ENCODE measurements at regions not wholly inside any gene's neighbourhood (a gene's known extent, or its start where the extent isn't known, plus 50 kb on each side); places are given as distances from the start of the nearest gene placed in this dataset.

DNA sequence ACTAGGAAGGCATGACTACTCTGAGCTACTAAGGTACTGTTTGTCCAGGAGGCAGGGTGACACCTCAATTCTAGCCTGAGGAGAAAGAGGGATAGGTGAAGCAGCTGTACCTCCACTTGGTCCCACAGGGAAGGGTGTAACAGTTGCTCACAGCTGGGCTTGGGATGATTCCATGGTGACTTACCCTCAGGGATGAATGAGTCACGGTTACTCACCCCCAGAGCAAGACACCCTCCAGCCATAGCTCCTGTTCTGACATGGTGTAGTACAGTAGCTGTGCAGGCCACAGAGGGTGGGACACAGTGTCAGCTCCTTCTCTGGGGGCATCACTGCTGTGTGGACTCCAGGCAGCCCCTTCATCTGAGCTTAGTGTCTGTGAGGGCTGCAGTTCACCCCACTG is 868.6 kb upstream of the SEMA6D start:
- no peak for DNase-seq (ENCODE audit: low spot score)

GRCh38 chr15:46853600-46853999 is 863.7 kb upstream of the SEMA6D start:
- no peak for DNase-seq (ENCODE audit: low spot score)

- no peak for DNase-seq (ENCODE audit: low spot score)
These were observed 862.7 kb upstream of the SEMA6D start for GRCh38 chr15:46854564-46854963.

GRCh38 chr15:46855388-46855787 is 861.9 kb upstream of the SEMA6D start:
- no peak for DNase-seq (ENCODE audit: low spot score)

DNA sequence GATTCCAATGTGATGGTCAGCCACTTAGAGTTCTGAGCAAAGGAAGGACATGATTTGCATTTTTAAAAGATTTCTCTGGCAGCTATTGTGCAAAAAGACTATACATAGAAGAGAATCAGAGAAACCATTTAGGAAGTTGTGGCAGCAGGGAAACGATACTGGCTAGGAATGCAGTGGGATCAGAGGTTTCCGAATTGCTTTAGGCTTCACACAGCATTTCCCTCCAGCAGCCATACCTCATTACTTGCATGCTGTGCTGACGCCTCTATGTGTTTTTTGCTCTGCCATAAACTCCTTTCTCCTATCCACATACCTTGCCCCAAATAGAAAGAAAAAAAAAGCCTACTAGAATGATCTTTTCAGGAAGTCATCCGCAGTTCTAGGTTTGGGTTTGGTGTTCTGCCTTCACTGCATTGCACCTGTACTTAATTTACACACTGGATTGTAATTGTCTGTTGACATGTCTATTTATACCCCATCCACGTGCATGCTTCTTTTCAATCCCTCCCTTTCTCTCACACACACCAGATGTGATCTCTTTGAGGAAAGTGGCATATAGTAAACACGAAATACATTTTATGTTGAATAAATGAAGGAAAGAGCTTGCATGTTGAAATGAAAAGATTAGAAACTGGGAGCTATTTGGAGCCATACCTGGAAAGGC is 860.3 kb upstream of the SEMA6D start:
- DNase-seq (ENCODE audit: low spot score), result no peak

GRCh38 chr15:46858150-46858549 is 859.2 kb upstream of the SEMA6D start:
- DNase-seq (ENCODE audit: low spot score), result no peak

DNA sequence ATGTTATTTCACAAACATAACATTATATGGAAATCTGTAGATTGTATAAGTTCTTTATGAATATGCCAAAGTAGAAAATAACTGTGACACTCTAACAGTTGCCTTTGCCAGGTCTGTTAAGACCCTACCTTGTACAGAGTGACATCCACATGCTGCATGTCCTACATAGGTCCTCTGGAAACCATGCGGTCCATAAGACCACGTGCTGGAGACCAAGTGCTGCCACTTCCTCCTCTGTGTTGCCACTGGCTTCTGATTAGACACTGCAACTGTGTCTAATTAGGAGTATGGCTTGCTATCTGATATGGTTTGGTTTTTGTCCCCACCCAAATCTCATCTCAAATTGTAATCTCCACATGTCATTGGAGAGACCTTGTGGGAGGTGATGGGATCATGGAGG is 855.5 kb upstream of the SEMA6D start:
- DNase-seq (ENCODE audit: low spot score), result no peak

DNA sequence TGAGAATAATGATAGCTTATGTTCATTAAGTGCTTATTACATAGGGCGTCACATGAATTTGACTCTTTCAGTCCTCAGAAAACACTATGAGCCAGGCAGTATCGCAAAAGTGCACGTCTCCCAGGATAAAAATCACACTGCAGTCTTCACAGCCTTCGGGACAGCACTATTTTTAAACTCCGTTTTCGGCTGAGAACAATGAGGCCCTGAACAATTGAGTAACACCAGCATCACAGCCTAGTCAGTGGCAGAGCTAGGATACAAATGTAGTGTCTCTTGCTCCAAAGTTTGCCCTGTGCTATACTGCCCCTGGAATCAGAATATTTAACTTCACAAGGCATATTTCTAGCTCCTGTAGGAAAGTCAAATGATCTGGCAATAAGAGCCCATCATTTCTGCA is 852.1 kb upstream of the SEMA6D start:
- no peak for DNase-seq (ENCODE audit: low spot score)

- no peak for DNase-seq (ENCODE audit: low spot score)
These were observed 844.9 kb upstream of the SEMA6D start for GRCh38 chr15:46872286-46872980.

GRCh38 chr15:46872981-46873330 is 844.3 kb upstream of the SEMA6D start:
- no peak for DNase-seq (ENCODE audit: low spot score)

- DNase-seq (ENCODE audit: low spot score), result no peak
These were observed 838.1 kb upstream of the SEMA6D start for GRCh38 chr15:46879032-46879770.

DNA sequence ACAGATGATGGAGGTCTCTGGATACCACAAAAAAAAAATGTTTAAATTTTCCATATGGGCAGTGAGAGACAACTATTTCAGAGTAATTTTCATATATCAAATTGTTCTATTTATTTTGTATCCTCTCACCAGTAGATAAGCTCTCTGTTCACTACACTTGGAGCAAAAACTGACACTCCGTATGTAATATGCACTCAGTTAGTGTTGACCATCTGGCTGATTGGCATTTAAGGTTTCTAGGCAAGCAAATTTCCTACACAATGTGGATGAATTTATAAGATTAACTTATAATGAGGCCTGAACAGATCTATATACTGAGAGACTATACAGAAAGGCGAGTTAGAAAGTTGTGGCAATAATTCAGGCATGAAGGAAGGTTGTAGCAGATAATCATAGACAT is 836.5 kb upstream of the SEMA6D start:
- DNase-seq (ENCODE audit: low spot score), result no peak

GRCh38 chr15:46892621-46893160 is 824.6 kb upstream of the SEMA6D start:
- no peak for DNase-seq (ENCODE audit: low spot score)

DNA sequence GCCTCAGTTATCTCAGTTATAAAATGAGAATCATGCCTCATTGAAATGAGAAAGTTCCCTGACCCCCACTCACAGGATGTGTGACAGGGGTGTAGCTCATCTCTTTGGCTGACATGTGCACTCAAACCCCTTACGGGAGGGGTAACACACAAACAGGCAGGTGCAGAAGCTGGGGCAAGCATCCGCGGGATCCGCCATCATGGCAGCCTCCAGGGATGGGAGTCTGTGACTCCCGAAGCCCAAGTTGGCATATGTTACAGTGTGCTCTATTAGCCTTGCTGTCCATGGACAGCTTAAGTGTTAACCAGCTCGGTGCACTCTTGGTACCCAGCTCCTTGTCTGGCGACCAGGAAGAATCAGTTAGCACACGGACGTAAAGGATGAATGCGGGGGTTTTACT is 822.7 kb upstream of the SEMA6D start:
- no peak for DNase-seq (ENCODE audit: low spot score)

DNA sequence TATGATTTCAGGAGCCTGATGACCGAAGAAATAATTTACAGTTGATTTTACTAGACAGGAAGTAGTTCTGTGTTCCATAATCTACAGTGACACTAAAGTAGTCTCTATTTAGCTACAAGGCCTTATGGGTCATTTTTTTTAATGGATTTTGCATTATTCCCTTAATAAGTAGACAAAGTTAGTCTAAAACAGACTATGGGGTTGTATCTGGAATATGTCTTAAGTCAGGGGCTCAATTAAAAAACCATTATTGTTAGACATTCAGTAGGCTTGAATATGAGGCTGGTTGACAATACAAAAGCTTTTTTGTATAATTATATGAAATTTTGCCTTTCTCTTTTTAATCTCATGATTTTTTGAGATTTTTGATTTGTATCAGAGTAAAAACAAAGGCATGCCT is 820.0 kb upstream of the SEMA6D start:
- no peak for DNase-seq (ENCODE audit: low spot score)

GRCh38 chr15:46901001-46901400 is 816.3 kb upstream of the SEMA6D start:
- no peak for DNase-seq (ENCODE audit: low spot score)

DNA sequence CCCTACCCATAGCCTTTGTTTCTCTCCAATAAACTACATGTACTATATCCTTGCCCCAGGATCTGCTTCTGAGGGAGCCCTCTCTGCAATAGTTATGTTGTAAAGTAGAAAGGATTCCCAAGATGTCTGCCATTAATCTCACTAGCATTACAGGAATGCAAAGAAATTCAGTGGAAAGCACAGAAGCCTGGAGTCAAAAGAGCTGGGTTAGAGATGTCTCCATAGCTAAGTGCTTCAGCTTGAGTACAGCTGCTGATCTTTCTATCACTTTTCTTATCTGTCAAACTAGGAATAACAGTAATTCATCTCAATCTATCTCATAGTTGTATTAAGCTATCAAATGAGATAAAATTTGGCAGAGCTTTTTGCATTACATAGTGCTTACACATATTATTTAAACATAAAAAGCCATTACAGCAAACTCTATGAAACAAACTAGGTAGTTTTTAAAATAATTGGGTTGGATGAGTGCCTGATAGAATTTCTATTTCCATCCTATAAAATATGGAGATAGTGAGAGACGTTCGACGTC is 799.5 kb upstream of the SEMA6D start:
- no peak for DNase-seq (ENCODE audit: low spot score)

DNA sequence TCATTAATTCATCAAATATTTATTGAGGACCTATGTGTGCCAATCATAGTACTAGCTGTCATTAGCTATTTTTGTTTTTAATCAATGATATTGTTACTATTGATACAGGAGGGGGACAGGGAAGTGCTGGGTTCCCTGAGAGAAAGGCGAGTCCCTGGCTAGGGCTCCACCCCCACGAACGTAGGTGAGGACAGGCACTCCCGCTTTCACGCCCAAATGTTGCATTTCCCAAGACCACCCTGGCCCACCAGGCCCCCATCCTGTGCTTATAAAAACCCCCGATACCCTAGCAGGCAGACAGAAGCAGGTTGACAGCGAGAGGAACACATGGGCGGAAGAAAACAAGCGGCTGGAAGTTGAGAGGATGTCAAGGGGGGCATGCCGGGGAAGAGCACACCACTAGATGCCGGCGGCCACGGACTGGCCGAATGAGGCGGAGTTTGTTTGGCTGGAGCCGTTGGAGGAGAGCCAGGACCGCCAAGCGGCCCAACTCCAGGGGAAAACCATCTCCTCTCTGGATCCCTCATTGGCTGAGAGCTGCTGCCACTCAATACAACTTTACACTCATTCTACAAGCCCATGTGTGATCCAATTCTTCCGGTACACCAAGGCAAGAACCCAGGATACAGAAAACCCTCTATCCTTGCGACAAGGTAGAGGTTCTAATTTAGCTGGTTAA is 798.7 kb upstream of the SEMA6D start:
- DNase-seq (ENCODE audit: low spot score), result no peak

DNA sequence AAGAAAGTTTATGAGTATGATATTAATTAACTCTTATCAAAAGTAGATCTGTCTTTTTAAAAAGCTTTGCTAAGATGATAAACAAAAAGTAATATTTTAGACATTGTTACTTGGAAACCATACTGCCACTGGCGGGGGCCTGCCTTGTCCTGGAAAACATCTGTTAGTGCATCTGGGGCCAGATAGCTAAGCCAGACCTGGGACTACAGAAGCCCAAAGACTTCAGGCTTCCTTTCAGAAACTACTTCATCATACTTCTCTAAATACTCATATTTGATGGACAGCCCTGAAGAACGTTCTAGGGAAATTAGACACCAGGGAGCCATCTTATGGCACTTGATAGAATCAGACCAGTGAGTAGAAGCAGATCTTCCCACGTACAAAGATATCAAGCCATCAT is 795.4 kb upstream of the SEMA6D start:
- DNase-seq (ENCODE audit: low spot score), result no peak

DNA sequence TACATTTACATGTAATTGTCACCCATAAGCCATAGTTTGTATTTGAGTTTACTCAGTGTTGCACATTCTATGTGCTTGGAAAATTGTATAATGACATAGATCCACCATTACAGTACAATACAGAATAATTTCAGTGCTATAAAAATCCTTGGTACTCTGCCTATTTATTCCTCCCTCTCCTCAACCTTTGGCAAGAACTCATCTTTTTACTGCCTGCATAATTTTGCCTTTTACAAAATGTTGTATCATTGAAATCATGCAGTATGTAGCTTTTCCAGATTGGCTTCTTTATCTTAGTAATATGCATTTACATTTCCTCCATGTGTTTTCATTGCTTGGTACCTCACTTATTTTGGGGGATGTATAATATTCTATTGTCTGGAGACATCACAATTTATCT is 786.9 kb upstream of the SEMA6D start:
- no peak for DNase-seq (ENCODE audit: low spot score)

GRCh38 chr15:46933332-46933731 is 784.0 kb upstream of the SEMA6D start:
- DNase-seq (ENCODE audit: low spot score), result no peak

GRCh38 chr15:46934851-46935250 is 782.5 kb upstream of the SEMA6D start:
- no peak for DNase-seq (ENCODE audit: low spot score)
